ENCODE measurements at regions not wholly inside any gene's neighbourhood (a gene's known extent, or its start where the extent isn't known, plus 50 kb on each side); places are given as distances from the start of the nearest gene placed in this dataset.

DNA sequence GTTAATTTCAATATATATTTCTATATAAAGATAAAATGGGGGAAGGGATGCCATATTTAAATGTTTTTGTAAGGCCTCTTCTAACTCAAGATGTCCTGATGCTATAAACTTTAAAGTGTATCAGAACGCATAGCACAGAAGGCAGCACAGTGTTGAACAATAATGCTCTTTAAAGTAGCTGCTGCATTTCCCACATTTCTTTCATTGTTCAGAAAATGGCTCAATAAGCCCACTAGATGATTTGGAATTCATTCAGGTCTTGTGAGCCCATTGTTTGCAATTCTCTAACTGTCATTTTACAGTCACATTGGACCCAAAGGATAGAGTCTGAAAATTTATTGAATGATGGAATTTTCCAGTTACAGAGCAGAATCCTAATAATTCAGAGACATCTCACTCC, 64.0 kb upstream of the PCED1B start:
- Mint-ChIP-seq H3K9me3 (no peaks in the 10 kb centered on the region), H3K27me3 (peaks cover 4% of the 10 kb centered on the region), H3K36me3 (ENCODE audit: low read depth) (no peaks in the 10 kb centered on the region), H3K4me3 (no peak overlapping the region), H3K4me1 (ENCODE audit: low read depth) (no peaks in the 10 kb centered on the region), H3K27ac (no peak overlapping the region)

DNA sequence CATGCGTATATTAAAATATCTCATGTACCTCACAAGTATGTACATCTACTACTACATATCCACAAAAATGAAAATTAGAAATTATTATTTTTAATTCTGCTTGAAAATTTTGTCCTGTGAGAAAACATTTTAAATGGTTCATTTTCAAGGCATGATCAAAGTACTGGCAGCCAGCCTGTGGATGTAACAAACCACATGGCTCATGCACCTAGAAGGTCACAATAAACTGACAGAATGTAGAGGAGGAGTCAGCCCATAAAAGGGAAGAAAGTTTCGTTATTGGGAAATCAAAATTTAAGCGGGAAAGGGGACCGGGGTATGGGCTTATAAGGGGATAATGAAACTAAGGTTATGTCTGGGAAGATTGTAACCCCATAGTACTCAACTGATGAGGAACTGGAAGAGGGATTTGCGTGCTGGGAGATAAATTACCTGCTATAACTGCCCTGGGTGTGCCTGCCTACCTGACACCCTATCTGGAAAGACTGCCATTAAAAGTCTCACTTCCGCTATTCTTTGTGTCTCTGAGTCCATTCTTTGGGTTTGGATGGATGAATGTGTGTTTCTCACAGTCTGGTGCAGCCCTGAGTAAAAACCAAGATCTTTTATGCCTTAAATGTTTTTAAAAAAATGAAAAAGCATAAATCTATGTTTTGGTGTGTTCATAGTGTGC, 62.2 kb upstream of the PCED1B start:
- no peaks in the 10 kb centered on the region for H3K36me3 Mint-ChIP-seq (ENCODE audit: low read depth)
- H3K27me3 Mint-ChIP-seq, result no peaks in the 10 kb centered on the region
- H3K9me3 Mint-ChIP-seq, result no peaks in the 10 kb centered on the region
- no peak overlapping the region for H3K27ac Mint-ChIP-seq
- no peaks in the 10 kb centered on the region for H3K4me1 Mint-ChIP-seq (ENCODE audit: low read depth)
- no peak overlapping the region for H3K4me3 Mint-ChIP-seq

DNA sequence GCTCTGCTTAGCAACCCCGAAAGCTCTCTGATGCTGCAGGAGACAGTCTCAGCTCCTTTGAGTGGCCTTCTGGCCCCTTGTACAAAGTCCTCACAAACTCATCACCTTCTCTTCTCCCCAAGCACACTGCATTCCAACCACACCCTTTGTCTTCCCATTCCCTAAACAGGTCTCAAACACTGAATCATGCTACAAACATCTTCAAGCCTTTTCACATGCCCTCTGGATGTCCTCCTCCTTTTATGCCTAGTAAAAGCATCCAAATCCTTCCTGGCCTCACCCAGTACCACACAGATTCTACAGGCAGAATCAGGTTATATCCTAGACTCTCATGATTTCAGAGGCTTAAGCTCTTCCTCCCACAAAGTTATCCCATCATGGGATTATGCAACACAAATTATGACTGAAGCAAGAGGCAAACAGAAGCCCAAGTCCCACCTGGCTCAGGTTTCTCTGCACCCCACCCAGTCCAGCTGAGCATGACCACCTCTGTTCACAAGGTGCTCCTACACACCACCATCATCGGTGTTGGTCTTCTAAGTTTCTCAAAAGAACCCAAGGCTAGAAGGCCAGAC, 61.4 kb upstream of the PCED1B start:
- Mint-ChIP-seq H3K4me3 (no peak overlapping the region), H3K9me3 (no peaks in the 10 kb centered on the region), H3K27me3 (no peaks in the 10 kb centered on the region), H3K36me3 (ENCODE audit: low read depth) (no peaks in the 10 kb centered on the region), H3K4me1 (ENCODE audit: low read depth) (no peaks in the 10 kb centered on the region), H3K27ac (no peak overlapping the region)

DNA sequence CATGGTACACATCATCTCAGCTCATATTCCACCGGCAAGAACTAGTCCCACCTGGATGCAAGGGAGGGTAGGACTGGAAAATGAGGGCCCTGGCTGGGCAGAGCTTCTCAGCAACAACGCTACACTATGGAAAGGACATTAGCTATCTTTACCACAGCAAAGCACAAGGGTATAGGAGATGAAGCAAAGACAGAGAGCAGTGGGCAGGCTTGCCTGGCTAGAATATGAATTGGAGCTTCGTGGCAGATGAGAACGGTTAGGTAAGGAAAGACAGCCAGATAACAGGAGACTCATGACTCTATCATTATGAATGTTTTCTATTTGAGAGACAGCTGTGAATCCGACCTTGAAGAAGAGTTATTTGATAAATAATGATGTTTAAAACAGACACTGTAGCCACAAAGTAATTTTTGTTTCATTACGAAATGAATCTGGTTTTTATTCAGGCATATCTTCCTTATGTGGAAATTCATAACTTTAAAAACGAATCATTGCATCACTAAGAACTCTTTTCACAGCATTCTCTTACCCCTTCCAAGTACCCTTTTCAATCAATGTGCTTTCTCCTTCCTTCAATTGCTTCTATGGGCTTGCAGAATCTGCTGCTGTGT, 59.1 kb upstream of the PCED1B start:
- Mint-ChIP-seq H3K9me3 (no peaks in the 10 kb centered on the region), H3K27ac (no peak overlapping the region), H3K27me3 (peaks cover 2% of the 10 kb centered on the region)

DNA sequence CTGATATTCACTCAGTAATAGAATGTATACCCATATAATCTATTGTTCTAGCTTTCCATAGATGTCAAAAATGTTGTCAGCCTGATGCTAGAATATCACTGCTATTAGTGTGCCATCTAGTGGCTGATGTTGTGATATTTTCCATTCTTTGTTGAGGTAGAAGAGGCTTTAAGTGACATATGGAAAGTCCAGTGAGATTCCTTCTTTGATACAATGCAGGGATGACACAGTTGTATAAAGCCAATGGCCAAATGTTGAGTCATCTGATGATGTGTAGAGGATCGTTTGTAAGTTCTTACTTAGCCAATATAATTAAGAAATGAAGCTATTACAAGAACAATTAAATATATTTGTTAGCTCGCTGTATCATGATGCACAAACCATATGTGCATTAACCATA, 58.1 kb upstream of the PCED1B start:
- Mint-ChIP-seq H3K36me3 (ENCODE audit: low read depth) (no peaks in the 10 kb centered on the region), H3K27ac (no peak overlapping the region), H3K27me3 (peaks cover 5% of the 10 kb centered on the region)

More for the DNA sequence above, 59.1 kb upstream of the PCED1B start:
- Mint-ChIP-seq H3K4me1 (ENCODE audit: low read depth) (no peaks in the 10 kb centered on the region), H3K4me3 (no peak overlapping the region), H3K36me3 (ENCODE audit: low read depth) (no peaks in the 10 kb centered on the region)

DNA sequence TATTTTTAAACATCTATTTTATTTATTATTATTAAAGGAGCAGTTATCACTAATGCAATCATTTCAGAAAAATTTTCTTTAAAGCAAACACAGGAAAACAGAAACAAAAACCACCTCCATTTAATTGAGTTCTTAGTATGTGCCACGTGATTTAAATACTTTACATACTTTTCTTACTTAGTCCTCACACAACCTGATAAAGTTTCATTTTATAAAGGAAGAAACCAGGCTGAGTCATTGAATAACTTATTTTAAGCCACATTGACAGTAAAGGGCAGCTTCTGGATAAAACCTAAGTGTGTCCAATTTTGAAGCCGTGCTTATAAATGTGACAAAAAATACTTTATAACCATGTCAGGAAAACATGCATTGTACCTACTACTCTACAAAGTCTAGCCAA, 57.1 kb upstream of the PCED1B start:
- Mint-ChIP-seq H3K9me3 (no peaks in the 10 kb centered on the region), H3K27me3 (peaks cover 5% of the 10 kb centered on the region), H3K4me3 (no peak overlapping the region), H3K27ac (no peak overlapping the region), H3K36me3 (ENCODE audit: low read depth) (no peaks in the 10 kb centered on the region), H3K4me1 (ENCODE audit: low read depth) (no peaks in the 10 kb centered on the region)

More for the DNA sequence above, 58.1 kb upstream of the PCED1B start:
- Mint-ChIP-seq H3K4me1 (ENCODE audit: low read depth) (no peaks in the 10 kb centered on the region), H3K4me3 (no peak overlapping the region), H3K9me3 (no peaks in the 10 kb centered on the region)

DNA sequence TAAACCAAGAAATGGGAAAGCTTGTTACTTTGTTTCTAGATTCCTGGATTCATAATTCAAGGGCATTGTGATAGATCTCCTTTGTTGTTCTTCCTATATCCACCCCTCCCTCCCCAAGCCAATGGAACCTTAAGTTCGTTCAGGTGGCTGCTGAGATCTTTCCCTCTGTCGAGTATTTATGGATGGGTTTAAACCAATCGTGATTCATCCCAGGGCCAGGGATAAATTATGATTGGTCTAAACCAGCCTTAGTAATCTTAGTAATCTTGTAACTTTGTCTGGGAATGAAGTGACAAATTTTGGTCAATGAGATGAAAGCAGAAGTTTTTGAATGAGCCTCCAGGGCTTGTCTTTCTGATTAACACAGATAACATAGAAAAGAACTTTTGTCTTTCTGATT, 56.1 kb upstream of the PCED1B start:
- Mint-ChIP-seq H3K36me3 (ENCODE audit: low read depth) (no peaks in the 10 kb centered on the region), H3K9me3 (no peaks in the 10 kb centered on the region), H3K4me3 (no peak overlapping the region), H3K27me3 (peaks cover 9% of the 10 kb centered on the region), H3K27ac (no peak overlapping the region), H3K4me1 (ENCODE audit: low read depth) (no peaks in the 10 kb centered on the region)

DNA sequence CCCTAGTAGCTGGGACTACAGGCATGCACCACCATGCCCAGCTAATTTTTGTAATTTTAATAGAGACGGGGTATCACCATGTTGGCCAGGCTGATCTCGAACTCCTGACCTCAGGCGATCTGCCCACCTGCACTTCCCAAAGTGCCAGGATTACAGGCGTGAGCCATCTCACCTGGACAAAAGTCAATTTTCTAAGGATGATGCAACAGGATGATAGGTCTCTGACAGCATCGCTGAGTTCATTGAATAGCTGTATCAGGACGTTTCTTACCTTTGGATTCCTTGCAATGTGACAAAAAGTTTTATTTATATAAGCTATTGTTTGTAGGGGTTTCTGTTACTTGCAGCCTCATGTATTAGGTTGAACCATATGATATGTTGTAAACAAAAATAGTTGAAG, 55.5 kb upstream of the PCED1B start:
- peaks cover 9% of the 10 kb centered on the region for H3K27me3 Mint-ChIP-seq
- no peaks in the 10 kb centered on the region for H3K36me3 Mint-ChIP-seq (ENCODE audit: low read depth)
- H3K9me3 Mint-ChIP-seq, result no peaks in the 10 kb centered on the region
- H3K27ac Mint-ChIP-seq, result no peak overlapping the region
- H3K4me3 Mint-ChIP-seq, result no peak overlapping the region
- H3K4me1 Mint-ChIP-seq (ENCODE audit: low read depth), result no peaks in the 10 kb centered on the region

DNA sequence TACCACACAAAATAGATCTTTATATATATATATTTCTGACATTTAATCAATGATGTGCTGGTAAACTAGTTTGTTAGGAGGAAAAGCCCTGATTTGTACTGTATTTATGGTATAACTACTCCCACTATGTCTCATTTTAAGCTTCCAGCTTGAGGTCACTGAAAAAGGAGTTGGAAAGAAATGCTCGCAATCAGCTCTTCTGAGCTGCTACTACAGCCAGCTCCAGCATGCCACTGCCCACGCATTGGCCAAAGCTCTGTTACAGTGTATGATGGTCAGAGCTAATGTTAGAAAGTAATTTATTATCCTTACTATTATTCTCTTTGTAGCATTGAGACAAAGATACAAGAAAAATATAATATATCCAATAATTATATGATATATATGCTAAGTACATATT, 55.0 kb upstream of the PCED1B start:
- Mint-ChIP-seq H3K27ac (no peak overlapping the region), H3K9me3 (no peaks in the 10 kb centered on the region), H3K36me3 (ENCODE audit: low read depth) (no peaks in the 10 kb centered on the region), H3K27me3 (peaks cover 9% of the 10 kb centered on the region), H3K4me1 (ENCODE audit: low read depth) (peaks cover 1% of the 10 kb centered on the region), H3K4me3 (no peak overlapping the region)

DNA sequence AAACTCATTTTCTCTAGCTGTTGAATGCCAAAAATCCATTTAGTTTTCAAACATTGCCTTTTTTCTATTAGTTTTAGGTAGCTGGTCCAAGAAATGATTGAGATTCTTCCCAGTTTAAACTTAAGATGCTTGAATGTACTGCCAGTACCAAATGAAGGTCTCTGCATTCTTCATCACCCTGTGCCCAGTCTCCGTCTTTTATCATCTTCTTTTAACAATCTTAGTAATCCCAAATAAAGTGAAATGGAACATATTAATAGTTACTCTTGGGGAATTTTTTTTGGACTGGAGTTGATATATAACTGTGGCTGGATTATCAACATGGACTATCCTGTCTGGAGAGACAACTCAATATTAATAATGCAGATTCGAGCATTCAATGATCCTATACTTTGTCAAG, 54.1 kb upstream of the PCED1B start:
- Mint-ChIP-seq H3K4me3 (no peak overlapping the region), H3K36me3 (ENCODE audit: low read depth) (no peaks in the 10 kb centered on the region), H3K27ac (no peak overlapping the region), H3K4me1 (ENCODE audit: low read depth) (peaks cover 7% of the 10 kb centered on the region), H3K27me3 (peaks cover 9% of the 10 kb centered on the region), H3K9me3 (no peaks in the 10 kb centered on the region)

DNA sequence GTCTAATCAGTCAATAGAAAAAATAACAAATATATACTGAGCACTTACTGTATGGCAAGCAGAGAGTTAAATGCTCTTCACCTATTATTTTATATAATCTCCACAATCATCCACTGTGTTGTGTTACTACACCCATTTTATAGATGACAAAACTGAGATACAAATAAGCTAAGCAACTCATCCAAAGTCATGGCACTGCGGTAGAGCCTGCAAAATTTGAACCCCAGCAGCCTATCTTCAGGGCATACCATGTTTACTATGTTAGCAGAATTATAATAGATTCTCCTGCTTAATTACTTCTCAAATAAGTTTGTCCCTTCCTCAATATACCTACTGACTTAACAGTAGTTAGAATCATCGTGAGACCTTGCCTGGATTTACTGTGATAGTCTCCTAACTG, 53.6 kb upstream of the PCED1B start:
- H3K36me3 Mint-ChIP-seq (ENCODE audit: low read depth), result no peaks in the 10 kb centered on the region
- H3K4me3 Mint-ChIP-seq, result no peak overlapping the region
- H3K4me1 Mint-ChIP-seq (ENCODE audit: low read depth), result peaks cover 7% of the 10 kb centered on the region
- H3K27me3 Mint-ChIP-seq, result peaks cover 9% of the 10 kb centered on the region
- H3K27ac Mint-ChIP-seq, result no peak overlapping the region
- no peaks in the 10 kb centered on the region for H3K9me3 Mint-ChIP-seq

DNA sequence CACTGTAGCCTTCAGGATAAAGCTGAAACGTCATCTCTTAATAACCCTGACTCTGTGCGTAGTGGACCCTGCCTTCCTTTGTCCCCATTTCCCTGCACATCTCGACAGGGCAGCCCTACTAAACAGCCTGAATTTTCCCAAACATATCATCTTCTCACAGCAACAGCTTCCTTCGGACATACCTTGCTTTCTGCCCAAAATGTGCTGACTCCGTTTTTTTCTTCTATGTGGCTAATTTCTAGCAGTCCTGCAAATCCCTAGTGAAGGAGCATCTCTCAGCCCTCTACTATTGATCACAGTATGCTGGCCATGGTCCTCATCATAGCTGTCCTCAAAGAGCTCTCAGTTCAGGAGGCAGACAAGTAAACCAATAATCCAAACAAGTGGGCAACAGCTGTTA, 53.1 kb upstream of the PCED1B start:
- no peaks in the 10 kb centered on the region for H3K9me3 Mint-ChIP-seq
- peaks cover 7% of the 10 kb centered on the region for H3K4me1 Mint-ChIP-seq (ENCODE audit: low read depth)
- peaks cover 9% of the 10 kb centered on the region for H3K27me3 Mint-ChIP-seq
- no peaks in the 10 kb centered on the region for H3K36me3 Mint-ChIP-seq (ENCODE audit: low read depth)
- no peak overlapping the region for H3K4me3 Mint-ChIP-seq
- H3K27ac Mint-ChIP-seq, result no peak overlapping the region
